Osteoblast (primary cell): ENCODE measurements at regions not wholly inside any gene's neighbourhood (a gene's known extent, or its start where the extent isn't known, plus 50 kb on each side); places are given as distances from the start of the nearest gene placed in this dataset.

ENCODE experiments used
- DNase-seq: peaks from one replicate; pipeline ENCODE4 v3.0.0; 2011; ENCODE audit warnings: low spot score, mixed read lengths; ENCODE audit not compliant: insufficient read length; ENCODE audit errors: missing footprints
- H2AFZ ChIP-seq: 2 replicates; pipeline ENCODE4 v1.6.0; 2011; ENCODE audit warnings: mild to moderate bottlenecking, low read length
- H3K27ac ChIP-seq: 2 replicates; pipeline ENCODE4 v1.5.1; 2011; ENCODE audit warnings: mild to moderate bottlenecking, low read depth, low read length, moderate library complexity
- H3K27me3 ChIP-seq: 2 replicates; pipeline ENCODE4 v1.6.0; 2012; ENCODE audit warnings: mild to moderate bottlenecking, control low read depth, inconsistent platforms, low read length, moderate library complexity; ENCODE audit not compliant: insufficient read depth
- H3K36me3 ChIP-seq: 2 replicates; pipeline ENCODE4 v1.5.1; 2011; ENCODE audit warnings: mild to moderate bottlenecking, low read length, control low read depth, moderate library complexity; ENCODE audit not compliant: insufficient read depth
- H3K4me1 ChIP-seq: 2 replicates; pipeline ENCODE4 v1.5.1; 2011; ENCODE audit warnings: mild to moderate bottlenecking, low read length, control low read depth, moderate library complexity; ENCODE audit not compliant: insufficient read depth
- H3K4me2 ChIP-seq: 2 replicates; pipeline ENCODE4 v1.6.0; 2011; ENCODE audit warnings: mild to moderate bottlenecking, low read length; ENCODE audit not compliant: insufficient read depth
- H3K4me3 ChIP-seq: fragments of 200-600 bp; sonication (generic); 3 replicates; pipeline ENCODE4 v1.5.1; 2012; ENCODE audit warnings: mild to moderate bottlenecking, low read length, inconsistent platforms; ENCODE audit not compliant: insufficient read depth
- H3K79me2 ChIP-seq: 2 replicates; pipeline ENCODE4 v1.6.0; 2012; ENCODE audit warnings: mild to moderate bottlenecking, low read length, control low read depth, inconsistent platforms; ENCODE audit not compliant: insufficient read depth
- H3K9me3 ChIP-seq: 2 replicates; pipeline ENCODE4 v1.5.1; 2011; ENCODE audit warnings: low read depth, low read length, control low read depth
- H4K20me1 ChIP-seq: 2 replicates; pipeline ENCODE4 v1.6.0; 2012; ENCODE audit warnings: mild to moderate bottlenecking, low read length, control low read depth; ENCODE audit not compliant: insufficient read depth
- CTCF ChIP-seq: IDR thresholded peaks from 2 replicates; pipeline ENCODE4 v1.5.1; 2011; ENCODE audit warnings: mild to moderate bottlenecking, low read depth, low read length, moderate library complexity; ENCODE audit errors: extremely low read depth

GRCh38 chr2:71827973-71828372 is 319.7 kb downstream of the CYP26B1 start:
- no peak overlapping the region for H2AFZ ChIP-seq
- H3K27ac ChIP-seq, result no peak overlapping the region
- no peaks in the 10 kb centered on the region for H3K27me3 ChIP-seq
- H3K4me1 ChIP-seq, result peaks cover 27% of the 10 kb centered on the region
- no peaks in the 10 kb centered on the region for H4K20me1 ChIP-seq
- H3K36me3 ChIP-seq, result no peaks in the 10 kb centered on the region
- H3K4me2 ChIP-seq, result no peak overlapping the region
- DNase-seq, result no peak
- H3K9me3 ChIP-seq, result peaks cover 2% of the 10 kb centered on the region
- H3K4me3 ChIP-seq, result no peak overlapping the region
- no peaks in the 10 kb centered on the region for H3K79me2 ChIP-seq
- TF ChIP-seq CTCF, result no peak

GRCh38 chr2:71827524-71827901 is 320.1 kb downstream of the CYP26B1 start:
- Histone ChIP-seq H3K4me2 (no peak overlapping the region), H3K4me3 (no peak overlapping the region), H3K4me1 (peaks cover 27% of the 10 kb centered on the region), H3K36me3 (no peaks in the 10 kb centered on the region), H2AFZ (no peak overlapping the region), H3K27ac (no peak overlapping the region), H3K9me3 (no peaks in the 10 kb centered on the region), H3K27me3 (no peaks in the 10 kb centered on the region), H3K79me2 (no peaks in the 10 kb centered on the region), H4K20me1 (no peaks in the 10 kb centered on the region)
- DNase-seq, result no peak
- TF ChIP-seq CTCF, result no peak

- no peaks in the 10 kb centered on the region for H3K36me3 ChIP-seq
- H3K27me3 ChIP-seq, result no peaks in the 10 kb centered on the region
- no peaks in the 10 kb centered on the region for H4K20me1 ChIP-seq
- H3K4me1 ChIP-seq, result peaks cover 24% of the 10 kb centered on the region
- H3K79me2 ChIP-seq, result no peaks in the 10 kb centered on the region
- H3K4me3 ChIP-seq, result no peak overlapping the region
- H2AFZ ChIP-seq, result no peak overlapping the region
- no peak for TF ChIP-seq CTCF
- H3K27ac ChIP-seq, result no peak overlapping the region
- no peak for DNase-seq
- no peak overlapping the region for H3K4me2 ChIP-seq
- H3K9me3 ChIP-seq, result no peaks in the 10 kb centered on the region
Measured at GRCh38 chr2:71826826-71827523, 320.7 kb downstream of the CYP26B1 start.

GRCh38 chr2:71826299-71826698 is 321.4 kb downstream of the CYP26B1 start:
- Histone ChIP-seq H3K4me2 (no peak overlapping the region), H3K4me1 (peaks cover 17% of the 10 kb centered on the region), H3K36me3 (no peaks in the 10 kb centered on the region), H3K79me2 (no peaks in the 10 kb centered on the region), H3K4me3 (no peak overlapping the region), H2AFZ (no peak overlapping the region), H3K27me3 (no peaks in the 10 kb centered on the region), H3K9me3 (no peaks in the 10 kb centered on the region), H4K20me1 (no peaks in the 10 kb centered on the region), H3K27ac (no peak overlapping the region)
- DNase-seq, result no peak
- TF ChIP-seq CTCF, result no peak
